SK-N-SH (cell line): ENCODE measurements at regions not wholly inside any gene's neighbourhood (a gene's known extent, or its start where the extent isn't known, plus 50 kb on each side); places are given as distances from the start of the nearest gene placed in this dataset.

Experiments
- CTCF ChIA-PET: fragments of 300-600, 350-600 bp; formaldehyde crosslinking; extraction: SDS; loops from one replicate; lab custom pipeline; 2021; lab: Yijun Ruan, JAX
- POLR2A ChIA-PET: fragments of 350-600 bp; sonication (Branson Sonifier 250); formaldehyde crosslinking; extraction: SDS; loops from one replicate; lab custom pipeline; 2020; ENCODE audit warnings: antibody characterized with exemption, inconsistent platforms; lab: Yijun Ruan, JAX
- DNase-seq: peaks from one replicate; pipeline ENCODE4 v3.0.0; 2012
- H2AFZ ChIP-seq: fragments of 200-600 bp; sonication (generic); 2 replicates; pipeline ENCODE4 v1.8.1; 2016; ENCODE audit warnings: antibody characterized with exemption, mild to moderate bottlenecking, low read depth
- H3F3A ChIP-seq: fragments of 200-600 bp; sonication (generic); replicated peaks from 2 replicates; pipeline ENCODE3; 2016; ENCODE audit warnings: antibody characterized with exemption, mild to moderate bottlenecking; ENCODE audit not compliant: insufficient read depth
- H3K27ac ChIP-seq, 2 experiments: fragments of 200-500 bp in 1 of 2; fragments of 200-600 bp in 1 of 2; sonication (Bioruptor generic) in 1 of 2; sonication (generic), shearing (Covaris generic) in 1 of 2; 2 replicates each; pipeline versions ENCODE4 v1.5.1 to v1.6.1; 2014 to 2016; ENCODE audit warnings: low read depth in 2 of 2, inconsistent platforms in 1 of 2, low read length in 1 of 2, mild to moderate bottlenecking in 1 of 2, mixed read lengths in 1 of 2
- H3K27me3 ChIP-seq: fragments of 200-600 bp; sonication (generic), shearing (Covaris generic); 2 replicates; pipeline ENCODE4 v1.6.1; 2016; ENCODE audit warnings: mixed run types; ENCODE audit not compliant: insufficient read depth
- H3K36me3 ChIP-seq, 2 experiments: fragments of 200-500 bp in 1 of 2; fragments of 200-600 bp in 1 of 2; sonication (Bioruptor generic) in 1 of 2; sonication (generic) in 1 of 2; replicated peaks in 1 of 2; 2 replicates each; pipeline versions ENCODE3 to v1.5.1; 2014 to 2016; ENCODE audit warnings: low read length in 1 of 2, mild to moderate bottlenecking in 1 of 2; ENCODE audit not compliant: insufficient read depth in 2 of 2, control insufficient read depth in 1 of 2
- H3K4me1 ChIP-seq, 2 experiments: fragments of 200-500 bp in 1 of 2; fragments of 200-600 bp in 1 of 2; sonication (Bioruptor generic) in 1 of 2; sonication (generic), shearing (Covaris generic) in 1 of 2; 2 replicates each; pipeline versions ENCODE4 v1.5.1 to v1.6.1; 2014 to 2016; ENCODE audit warnings: low read depth in 1 of 2, low read length in 1 of 2, mixed run types in 1 of 2; ENCODE audit not compliant: insufficient read depth in 2 of 2, control insufficient read depth in 1 of 2
- H3K4me2 ChIP-seq: fragments of 200-600 bp; sonication (generic), shearing (Covaris generic); 2 replicates; pipeline ENCODE4 v1.6.1; 2017; ENCODE audit warnings: mixed run types
- H3K4me3 ChIP-seq, 2 experiments: fragments of 200-500 bp in 1 of 2; fragments of 200-600 bp in 1 of 2; sonication (Bioruptor generic) in 1 of 2; sonication (generic), shearing (Covaris generic) in 1 of 2; 2 replicates each; pipeline versions ENCODE4 v1.5.1 to v1.8.1; 2014 to 2016; ENCODE audit warnings: low read depth in 2 of 2, inconsistent platforms in 1 of 2, low read length in 1 of 2, mild to moderate bottlenecking in 1 of 2, mixed read lengths in 1 of 2, moderate library complexity in 1 of 2
- H3K79me2 ChIP-seq: fragments of 200-600 bp; sonication (generic); 2 replicates; pipeline ENCODE4 v1.8.1; 2017; ENCODE audit warnings: mild to moderate bottlenecking; ENCODE audit not compliant: insufficient read depth
- H3K9ac ChIP-seq: fragments of 200-600 bp; sonication (generic); 2 replicates; pipeline ENCODE4 v1.6.1; 2017; ENCODE audit warnings: mixed run types
- H3K9me2 ChIP-seq: fragments of 200-600 bp; sonication (generic); 2 replicates; pipeline ENCODE4 v1.6.1; 2017; ENCODE audit warnings: mixed run types
- H3K9me3 ChIP-seq: fragments of 200-600 bp; sonication (generic); 2 replicates; pipeline ENCODE4 v1.6.1; 2017; ENCODE audit warnings: mixed run types, mild to moderate bottlenecking, moderate library complexity
- H4K20me1 ChIP-seq: fragments of 200-600 bp; sonication (generic); 2 replicates; pipeline ENCODE4 v1.6.1; 2017; ENCODE audit warnings: mild to moderate bottlenecking, mixed run types; ENCODE audit not compliant: insufficient read depth
- CHD2 ChIP-seq: fragments of 150-350 bp; IDR thresholded peaks from 2 replicates; pipeline ENCODE4 v1.6.1; 2018; ENCODE audit warnings: low read length; ENCODE audit not compliant: partially characterized antibody
- CTCF ChIP-seq: fragments of 200-600 bp; sonication (generic); IDR thresholded peaks from 2 replicates; pipeline ENCODE4 v1.6.1; 2017; ENCODE audit warnings: antibody characterized with exemption, mild to moderate bottlenecking, moderate library complexity
- ELF1 ChIP-seq: IDR thresholded peaks from 2 replicates; pipeline ENCODE4 v1.4.0; 2012
- GABPA ChIP-seq: IDR thresholded peaks from 2 replicates; pipeline ENCODE4 v1.4.0; 2012; ENCODE audit warnings: low read depth, mild to moderate bottlenecking
- GATA2 ChIP-seq: sonication (generic); formaldehyde crosslinking; IDR thresholded peaks from 2 replicates; pipeline ENCODE4 v1.5.0; 2020; ENCODE audit warnings: mild to moderate bottlenecking, missing genetic modification reagents
- JUND ChIP-seq: IDR thresholded peaks from 2 replicates; pipeline ENCODE4 v1.4.0; 2012
- MAX ChIP-seq: IDR thresholded peaks from 2 replicates; pipeline ENCODE4 v1.4.0; 2012; ENCODE audit warnings: low read depth
- MEF2A ChIP-seq: IDR thresholded peaks from 2 replicates; pipeline ENCODE4 v1.4.0; 2012; ENCODE audit warnings: low read depth, borderline replicate concordance
- RAD21 ChIP-seq: IDR thresholded peaks from 2 replicates; pipeline ENCODE4 v1.6.1; 2012; ENCODE audit warnings: mild to moderate bottlenecking, low read length
- SIN3A ChIP-seq: IDR thresholded peaks from 2 replicates; pipeline ENCODE4 v1.6.1; 2012; ENCODE audit warnings: low read depth, mild to moderate bottlenecking, low read length, moderate library complexity, borderline replicate concordance
- SMC3 ChIP-seq: IDR thresholded peaks from 2 replicates; pipeline ENCODE4 v1.6.1; 2012; ENCODE audit warnings: low read depth, low read length, improper control_type of control experiment
- TEAD4 ChIP-seq: IDR thresholded peaks from 2 replicates; pipeline ENCODE4 v1.4.0; 2012; ENCODE audit warnings: mild to moderate bottlenecking, borderline replicate concordance; ENCODE audit not compliant: insufficient read depth
- WGBS: methylation state at CpG from one replicate; pipeline ENCODE4 v1.1.6; 2017; ENCODE audit warnings: low lambda C conversion rate; 5-methylcytosine and 5-hydroxymethylcytosine counted together
- TF ChIP-seq, protein P1 (sequence below): IDR thresholded peaks from 2 replicates; pipeline ENCODE4 v1.4.0; 2012; ENCODE audit warnings: low read depth, borderline replicate concordance
- TF ChIP-seq, protein P2 (sequence below): IDR thresholded peaks from 2 replicates; pipeline ENCODE4 v1.4.0; 2012; ENCODE audit warnings: low read depth, borderline replicate concordance

GRCh38 chr22:25447686-25448434 lies 116.6 kb upstream of the GRK3 start (continued):
- TF ChIP-seq, protein P1, sequence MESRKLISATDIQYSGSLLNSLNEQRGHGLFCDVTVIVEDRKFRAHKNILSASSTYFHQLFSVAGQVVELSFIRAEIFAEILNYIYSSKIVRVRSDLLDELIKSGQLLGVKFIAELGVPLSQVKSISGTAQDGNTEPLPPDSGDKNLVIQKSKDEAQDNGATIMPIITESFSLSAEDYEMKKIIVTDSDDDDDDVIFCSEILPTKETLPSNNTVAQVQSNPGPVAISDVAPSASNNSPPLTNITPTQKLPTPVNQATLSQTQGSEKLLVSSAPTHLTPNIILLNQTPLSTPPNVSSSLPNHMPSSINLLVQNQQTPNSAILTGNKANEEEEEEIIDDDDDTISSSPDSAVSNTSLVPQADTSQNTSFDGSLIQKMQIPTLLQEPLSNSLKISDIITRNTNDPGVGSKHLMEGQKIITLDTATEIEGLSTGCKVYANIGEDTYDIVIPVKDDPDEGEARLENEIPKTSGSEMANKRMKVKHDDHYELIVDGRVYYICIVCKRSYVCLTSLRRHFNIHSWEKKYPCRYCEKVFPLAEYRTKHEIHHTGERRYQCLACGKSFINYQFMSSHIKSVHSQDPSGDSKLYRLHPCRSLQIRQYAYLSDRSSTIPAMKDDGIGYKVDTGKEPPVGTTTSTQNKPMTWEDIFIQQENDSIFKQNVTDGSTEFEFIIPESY = no peak
- TF ChIP-seq JUND = no peak
- no peak for TF ChIP-seq GABPA
- TF ChIP-seq SMC3 = peak; percentile 46
- TF ChIP-seq CHD2 = no peak
- TF ChIP-seq GATA2 (CRISPR knock-in tag) = no peak
- TF ChIP-seq SIN3A = no peak

DNA sequence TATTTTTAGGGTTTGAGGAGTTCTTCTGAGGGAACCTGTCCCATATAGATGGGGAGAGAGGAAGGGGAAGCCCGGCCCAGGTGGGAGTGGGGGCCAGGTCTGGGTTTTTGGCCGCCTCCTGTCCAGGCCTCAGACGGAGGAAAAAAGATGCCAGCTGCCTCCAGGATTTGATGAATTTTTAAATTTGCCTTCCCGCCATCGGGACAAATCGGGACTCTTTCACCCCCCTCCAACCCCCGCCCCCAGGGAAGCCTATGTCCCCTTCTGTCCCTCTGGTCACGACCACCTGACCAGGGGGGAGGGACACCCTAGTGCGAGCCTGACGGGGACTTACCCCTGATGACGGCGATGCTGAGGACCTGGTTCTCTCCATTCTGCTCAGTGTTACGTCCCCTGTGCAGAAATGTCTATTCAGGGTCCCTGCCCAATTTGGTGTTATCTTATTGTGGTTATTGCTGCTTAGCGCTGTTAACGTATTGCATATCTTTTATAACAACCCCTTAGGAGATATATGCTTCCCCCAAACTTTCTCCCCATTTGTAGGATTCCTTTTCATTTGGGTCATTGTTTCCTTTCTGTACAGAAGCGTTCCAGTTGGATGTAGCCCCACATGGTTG lies 115.9 kb upstream of the GRK3 start:
- CTCF ChIA-PET = interaction anchor here (1.7 kb wide), 2 partner anchors 27 to 265 kb away, joined by 4 to 6 read pairs; no protein-coding TSS in a partner anchor
- H3K9ac ChIP-seq = peak overlapping the region; percentile 75
- WGBS = 2% methylated on average over 7 of the region's 16 CpGs
- DNase-seq = peak; percentile 41
- H3K36me3 ChIP-seq = no peaks in the 10 kb centered on the region
- H4K20me1 ChIP-seq = no peaks in the 10 kb centered on the region
- H3K9me2 ChIP-seq = no peaks in the 10 kb centered on the region
- peaks cover 41% of the 10 kb centered on the region for H3K79me2 ChIP-seq
- no peak for TF ChIP-seq ELF1
- H3K4me3 ChIP-seq = peak overlapping the region; percentile 66 to 73
- POLR2A ChIA-PET = no interaction called here
- H3K9me3 ChIP-seq = no peaks in the 10 kb centered on the region
- H3F3A ChIP-seq = no peaks in the 10 kb centered on the region
- H3K4me1 ChIP-seq = peaks cover 0 to 2% of the 10 kb centered on the region in 2 experiments; a peak in 1 of 4 replicates
- H2AFZ ChIP-seq = peak overlapping the region; percentile 84
- H3K27me3 ChIP-seq = no peaks in the 10 kb centered on the region
- H3K4me2 ChIP-seq = peak overlapping the region; percentile 77
- H3K27ac ChIP-seq = peak overlapping the region; percentile 30 to 63

DNA sequence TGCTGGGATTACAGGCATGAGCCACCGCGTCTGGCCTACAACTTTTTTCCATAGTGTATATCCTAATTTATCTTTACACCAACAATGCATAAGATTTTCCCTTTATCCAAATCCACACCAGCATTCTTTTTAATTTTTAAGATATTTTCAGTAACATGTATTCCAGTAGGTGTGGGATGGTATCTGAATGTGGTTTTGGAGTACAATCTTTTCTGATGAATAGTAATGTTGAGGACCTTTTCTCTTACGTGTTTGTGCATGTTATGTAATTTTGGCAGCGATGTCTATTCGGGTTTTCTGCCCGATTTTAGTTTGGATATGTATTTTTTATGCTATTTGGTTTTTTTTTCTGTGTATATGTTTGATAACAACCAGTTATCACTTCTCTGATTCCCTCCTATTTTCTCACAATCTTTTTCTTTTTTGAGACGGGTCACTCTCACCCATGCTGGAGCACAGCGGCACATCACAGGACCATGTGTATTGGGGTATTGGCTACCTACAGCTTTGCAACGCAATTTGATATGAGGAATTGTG lies 114.6 kb upstream of the GRK3 start:
- Histone ChIP-seq H3K4me3 (no peak overlapping the region), H3K36me3 (no peaks in the 10 kb centered on the region), H3K27me3 (no peaks in the 10 kb centered on the region), H2AFZ (no peak overlapping the region), H3K9me3 (no peaks in the 10 kb centered on the region), H3F3A (no peaks in the 10 kb centered on the region), H4K20me1 (no peaks in the 10 kb centered on the region), H3K9me2 (no peaks in the 10 kb centered on the region), H3K79me2 (peaks cover 44% of the 10 kb centered on the region), H3K27ac (no peak overlapping the region), H3K9ac (no peak overlapping the region), H3K4me1 (peaks cover 0 to 2% of the 10 kb centered on the region in 2 experiments; a peak in 1 of 4 replicates), H3K4me2 (no peak overlapping the region)
- ChIA-PET CTCF (no interaction called here), POLR2A (interaction anchor here (0.9 kb wide), 1 partner anchor 69 kb away, joined by 3 read pairs; no protein-coding TSS in a partner anchor)
- DNase-seq = no peak
- WGBS = 91% methylated on average over 9 of the region's 9 CpGs
- no peak for TF ChIP-seq RAD21
- TF ChIP-seq, protein P2, sequence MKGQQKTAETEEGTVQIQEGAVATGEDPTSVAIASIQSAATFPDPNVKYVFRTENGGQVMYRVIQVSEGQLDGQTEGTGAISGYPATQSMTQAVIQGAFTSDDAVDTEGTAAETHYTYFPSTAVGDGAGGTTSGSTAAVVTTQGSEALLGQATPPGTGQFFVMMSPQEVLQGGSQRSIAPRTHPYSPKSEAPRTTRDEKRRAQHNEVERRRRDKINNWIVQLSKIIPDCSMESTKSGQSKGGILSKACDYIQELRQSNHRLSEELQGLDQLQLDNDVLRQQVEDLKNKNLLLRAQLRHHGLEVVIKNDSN = no peak
- TF ChIP-seq, protein P1 = no peak
- TF ChIP-seq MAX = no peak
- no peak for TF ChIP-seq GABPA
- no peak for TF ChIP-seq TEAD4
- TF ChIP-seq MEF2A = no peak
- TF ChIP-seq CTCF = no peak
